GM21717 (cell line): ENCODE measurements at regions not wholly inside any gene's neighbourhood (a gene's known extent, or its start where the extent isn't known, plus 50 kb on each side); places are given as distances from the start of the nearest gene placed in this dataset.

Experiments used
- ATAC-seq: cut with Tn5 transposase; IDR thresholded peaks from one replicate; pipeline ENCODE4 v1.9.1; 2021; ENCODE audit warnings: mild to moderate bottlenecking, moderate library complexity; ENCODE audit not compliant: unreplicated experiment

DNA sequence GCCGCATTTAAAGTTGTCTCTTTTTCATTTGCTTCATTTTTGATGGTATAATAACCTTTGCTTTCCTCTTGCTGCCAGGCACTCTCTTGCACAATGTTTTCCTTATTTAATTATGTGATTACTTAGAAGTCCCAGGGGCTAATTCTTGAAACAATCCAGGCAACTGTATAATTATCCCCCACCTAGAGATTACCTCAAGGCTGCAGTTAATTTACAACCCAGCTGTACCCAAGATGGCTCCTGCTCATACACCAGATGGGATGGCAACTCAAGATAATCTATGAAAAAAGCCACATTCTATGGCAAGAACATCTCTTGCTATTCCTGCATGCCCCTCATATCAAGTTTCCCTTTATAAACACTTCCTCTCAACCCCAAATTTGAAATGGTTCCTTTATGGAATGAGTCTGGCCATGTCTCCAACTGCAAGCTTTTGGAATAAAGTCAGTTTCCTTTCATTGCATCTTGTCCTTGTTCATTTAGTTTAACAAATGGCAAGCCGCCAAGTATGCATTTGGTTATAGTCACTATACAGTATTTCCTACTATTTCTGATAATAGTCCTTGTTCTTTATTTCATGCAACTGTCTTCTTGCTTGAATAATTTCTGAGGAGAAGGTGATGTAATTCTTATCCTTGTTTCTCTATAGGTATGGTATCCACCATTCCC, 1042.6 kb downstream of the PLA2G4A start:
- no peak for ATAC-seq

DNA sequence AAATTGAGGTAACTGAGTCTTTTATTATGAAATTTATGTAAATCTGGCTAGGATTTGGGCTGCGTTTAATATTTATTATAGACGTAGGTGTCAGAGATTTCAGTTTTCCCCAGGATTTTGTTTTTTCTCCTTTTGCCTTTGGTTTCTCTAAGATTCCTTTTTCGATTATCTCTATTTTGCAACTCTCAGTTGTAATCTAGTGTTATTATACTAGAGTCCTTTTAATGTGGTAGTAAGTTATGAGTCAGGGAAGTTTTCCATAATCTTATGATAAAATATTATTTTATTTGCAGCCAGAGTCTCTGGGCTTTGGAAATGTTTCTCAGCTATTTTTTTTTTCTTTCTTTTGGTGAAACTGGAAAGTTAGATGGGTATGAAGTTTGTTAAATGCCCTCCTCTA, 1043.8 kb downstream of the PLA2G4A start:
- no peak for ATAC-seq

DNA sequence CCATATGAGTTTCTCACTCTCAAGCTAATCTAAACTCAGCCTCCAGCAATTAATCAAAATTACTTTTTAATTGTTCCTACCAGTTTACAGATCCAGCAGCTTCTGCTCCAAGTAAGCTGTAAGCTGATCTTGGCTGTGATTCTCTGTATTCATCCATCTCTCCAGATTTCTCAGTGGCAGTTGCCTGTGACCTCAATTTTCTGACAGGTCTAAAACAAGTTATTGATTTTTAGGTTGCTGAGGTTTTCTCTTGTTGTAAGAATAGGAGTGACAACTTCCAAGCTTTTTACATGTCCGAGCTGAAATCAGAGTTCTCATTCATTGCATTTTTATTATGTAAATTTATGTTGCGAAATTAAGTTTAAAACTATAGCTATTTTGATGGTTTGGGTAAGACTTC, 1044.4 kb downstream of the PLA2G4A start:
- ATAC-seq: no peak

GRCh38 chr1:187876775-187877174, 1048.0 kb downstream of the PLA2G4A start:
- no peak for ATAC-seq

GRCh38 chr1:187877220-187877619, 1048.5 kb downstream of the PLA2G4A start:
- no peak for ATAC-seq

DNA sequence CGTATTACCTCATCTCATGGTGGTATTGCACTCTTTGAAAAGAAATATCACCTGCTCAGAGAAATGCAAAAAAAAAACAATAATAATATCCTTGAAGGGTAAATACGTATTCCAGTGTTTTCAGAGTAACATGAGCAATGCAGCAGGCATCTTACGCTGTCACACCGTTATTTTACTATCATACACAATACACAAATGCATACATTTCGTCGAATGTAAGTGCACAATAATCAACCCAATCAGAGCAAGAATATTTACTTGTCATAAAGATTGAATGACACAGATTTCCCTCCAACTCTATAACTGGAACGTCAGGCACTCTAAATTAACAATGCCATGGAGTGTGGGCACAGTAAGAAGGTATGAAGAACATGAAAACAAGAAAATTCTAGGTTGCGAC, 1050.1 kb downstream of the PLA2G4A start:
- no peak for ATAC-seq

DNA sequence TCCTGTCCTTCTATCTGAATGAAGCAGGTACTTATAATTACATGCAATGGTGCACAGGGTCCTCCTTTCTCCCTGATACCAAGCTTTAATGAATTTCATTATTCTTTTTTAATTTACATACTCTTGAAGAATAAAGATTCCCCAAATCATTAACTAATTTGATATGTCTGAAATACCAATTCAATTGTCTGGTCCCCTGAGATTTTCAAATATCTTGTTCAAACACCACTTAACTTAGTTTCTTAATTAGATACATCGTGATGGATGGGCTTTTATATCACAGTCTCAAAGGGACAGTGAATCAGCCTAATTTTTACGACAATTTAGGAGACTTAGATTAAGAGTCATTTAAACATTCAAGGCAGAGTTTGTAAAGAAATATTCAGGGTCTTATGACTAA, 1054.6 kb downstream of the PLA2G4A start:
- ATAC-seq: no peak

GRCh38 chr1:187891993-187892682, 1063.4 kb downstream of the PLA2G4A start:
- no peak for ATAC-seq

DNA sequence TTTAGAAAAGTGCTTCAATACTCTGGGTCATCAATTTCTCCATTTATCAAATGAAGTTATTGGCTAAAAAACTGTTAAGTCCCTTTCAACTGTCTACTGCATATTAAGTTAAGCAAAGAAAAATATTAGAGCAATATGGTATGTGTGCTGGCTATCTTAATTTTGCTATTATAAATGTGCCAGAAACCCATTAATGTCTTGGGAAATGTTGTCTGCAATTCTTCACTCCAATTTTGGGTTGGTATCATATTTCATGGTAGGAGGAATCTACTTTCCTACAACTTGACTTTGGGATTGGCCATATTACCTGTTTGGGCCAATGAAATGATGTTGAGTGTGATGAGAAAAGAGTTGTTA, 1063.9 kb downstream of the PLA2G4A start:
- ATAC-seq: no peak

- ATAC-seq: no peak
Observed at GRCh38 chr1:187893471-187893870, 1064.7 kb downstream of the PLA2G4A start.

GRCh38 chr1:187894349-187894748, 1065.6 kb downstream of the PLA2G4A start:
- no peak for ATAC-seq

DNA sequence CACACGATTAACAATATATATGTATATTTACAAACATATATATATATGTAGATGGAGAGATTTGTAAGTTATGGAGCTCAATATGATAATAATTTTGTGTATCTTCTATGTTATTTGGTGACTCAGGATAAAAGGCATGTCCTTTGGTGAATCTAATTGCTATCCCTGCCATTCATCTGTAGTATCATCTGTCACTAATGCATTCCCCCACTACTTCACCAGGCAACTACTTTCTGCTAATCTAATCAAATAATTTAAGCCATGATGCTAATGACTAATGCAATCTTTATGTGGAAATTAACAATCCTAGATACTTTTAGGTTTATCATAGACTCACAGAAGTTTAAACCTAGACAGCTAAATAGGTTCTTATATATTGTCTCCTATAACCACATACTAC, 1074.5 kb downstream of the PLA2G4A start:
- no peak for ATAC-seq

- no peak for ATAC-seq
Observed at GRCh38 chr1:187909382-187909781, 1080.6 kb downstream of the PLA2G4A start.

DNA sequence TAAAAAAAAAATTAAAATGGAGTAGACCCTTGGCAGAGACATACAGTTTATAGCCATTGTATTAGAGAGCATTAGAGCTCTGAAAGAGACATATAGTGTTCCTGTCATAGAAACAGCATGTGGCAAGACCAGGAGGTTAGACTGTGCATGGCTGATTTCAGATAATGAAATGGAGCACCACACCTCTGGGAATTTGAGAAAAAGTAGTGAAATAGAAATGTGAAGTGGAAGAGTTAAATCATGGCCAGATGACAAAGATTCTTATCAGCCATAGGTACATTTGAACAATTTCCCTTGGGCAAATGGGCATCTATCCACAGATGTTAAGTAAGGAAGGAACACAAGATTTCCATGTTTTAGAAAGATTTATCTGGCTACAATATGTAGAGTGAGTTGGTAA, 1083.1 kb downstream of the PLA2G4A start:
- no peak for ATAC-seq

GRCh38 chr1:187920976-187921375, 1092.2 kb downstream of the PLA2G4A start:
- no peak for ATAC-seq

- no peak for ATAC-seq
Observed at GRCh38 chr1:187921426-187921825, 1092.7 kb downstream of the PLA2G4A start.

- ATAC-seq: no peak
Observed at GRCh38 chr1:187922255-187922654, 1093.5 kb downstream of the PLA2G4A start.

- ATAC-seq: no peak
Observed at GRCh38 chr1:187924252-187924651, 1095.5 kb downstream of the PLA2G4A start.

GRCh38 chr1:187928288-187928687, 1099.5 kb downstream of the PLA2G4A start:
- no peak for ATAC-seq

- ATAC-seq: no peak
Observed at GRCh38 chr1:187928696-187929095, 1099.9 kb downstream of the PLA2G4A start.

- no peak for ATAC-seq
Observed at GRCh38 chr1:187931776-187932175, 1103.0 kb downstream of the PLA2G4A start.

GRCh38 chr1:187933562-187934419, 1105.0 kb downstream of the PLA2G4A start:
- ATAC-seq: no peak
